ENCODE measurements at regions not wholly inside any gene's neighbourhood (a gene's known extent, or its start where the extent isn't known, plus 50 kb on each side); places are given as distances from the start of the nearest gene placed in this dataset.

DNA sequence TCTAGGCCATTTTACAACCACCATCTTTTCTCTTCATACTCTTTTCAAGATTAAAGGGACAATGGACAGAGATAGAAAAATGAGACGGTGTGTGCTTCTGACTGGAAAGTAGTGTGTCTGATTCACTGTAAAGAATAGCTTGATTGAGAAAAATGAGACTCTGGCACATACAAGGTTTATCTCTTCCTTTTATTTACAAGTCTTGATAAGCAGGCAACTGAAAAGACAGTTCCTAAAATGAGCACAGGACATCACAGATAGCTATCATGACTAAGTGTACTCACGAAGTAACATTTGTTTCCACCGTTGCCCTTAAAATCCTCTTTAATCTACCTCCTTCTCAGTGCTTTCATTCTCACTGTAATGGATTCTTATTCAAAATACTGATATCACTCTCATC lies 383.0 kb downstream of the TBC1D32 start:
- Histone ChIP-seq H3K27ac (no peak overlapping the region), H3K4me3 (no peak overlapping the region)
- TF ChIP-seq, protein P1, sequence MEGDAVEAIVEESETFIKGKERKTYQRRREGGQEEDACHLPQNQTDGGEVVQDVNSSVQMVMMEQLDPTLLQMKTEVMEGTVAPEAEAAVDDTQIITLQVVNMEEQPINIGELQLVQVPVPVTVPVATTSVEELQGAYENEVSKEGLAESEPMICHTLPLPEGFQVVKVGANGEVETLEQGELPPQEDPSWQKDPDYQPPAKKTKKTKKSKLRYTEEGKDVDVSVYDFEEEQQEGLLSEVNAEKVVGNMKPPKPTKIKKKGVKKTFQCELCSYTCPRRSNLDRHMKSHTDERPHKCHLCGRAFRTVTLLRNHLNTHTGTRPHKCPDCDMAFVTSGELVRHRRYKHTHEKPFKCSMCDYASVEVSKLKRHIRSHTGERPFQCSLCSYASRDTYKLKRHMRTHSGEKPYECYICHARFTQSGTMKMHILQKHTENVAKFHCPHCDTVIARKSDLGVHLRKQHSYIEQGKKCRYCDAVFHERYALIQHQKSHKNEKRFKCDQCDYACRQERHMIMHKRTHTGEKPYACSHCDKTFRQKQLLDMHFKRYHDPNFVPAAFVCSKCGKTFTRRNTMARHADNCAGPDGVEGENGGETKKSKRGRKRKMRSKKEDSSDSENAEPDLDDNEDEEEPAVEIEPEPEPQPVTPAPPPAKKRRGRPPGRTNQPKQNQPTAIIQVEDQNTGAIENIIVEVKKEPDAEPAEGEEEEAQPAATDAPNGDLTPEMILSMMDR (IDR thresholded peaks at IDR 0.05), result no peak
- no peak for DNase-seq (ENCODE audit: low spot score)

DNA sequence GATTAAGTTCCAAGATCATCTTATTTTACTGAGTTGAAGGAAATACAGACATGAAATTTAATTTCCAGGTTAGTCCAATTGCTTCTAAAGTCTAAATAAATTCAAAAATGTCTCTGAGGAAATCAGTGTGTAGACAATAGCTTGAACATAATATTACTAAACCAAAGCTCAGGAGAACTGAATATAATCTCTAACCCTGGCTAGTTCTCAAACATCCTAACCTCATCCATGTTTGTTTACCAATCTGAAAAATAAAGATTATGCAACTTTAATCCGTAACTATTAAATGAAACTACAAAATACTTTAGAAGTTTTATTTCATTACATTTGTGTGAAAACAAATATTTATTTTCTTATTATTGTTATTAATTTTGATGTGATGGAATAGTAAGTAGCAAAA lies 387.2 kb downstream of the TBC1D32 start:
- no peak for DNase-seq (ENCODE audit: low spot score)
- H3K4me3 ChIP-seq, result no peak overlapping the region
- no peak overlapping the region for H3K27ac ChIP-seq
- TF ChIP-seq, protein P1 (IDR thresholded peaks at IDR 0.05), result no peak

DNA sequence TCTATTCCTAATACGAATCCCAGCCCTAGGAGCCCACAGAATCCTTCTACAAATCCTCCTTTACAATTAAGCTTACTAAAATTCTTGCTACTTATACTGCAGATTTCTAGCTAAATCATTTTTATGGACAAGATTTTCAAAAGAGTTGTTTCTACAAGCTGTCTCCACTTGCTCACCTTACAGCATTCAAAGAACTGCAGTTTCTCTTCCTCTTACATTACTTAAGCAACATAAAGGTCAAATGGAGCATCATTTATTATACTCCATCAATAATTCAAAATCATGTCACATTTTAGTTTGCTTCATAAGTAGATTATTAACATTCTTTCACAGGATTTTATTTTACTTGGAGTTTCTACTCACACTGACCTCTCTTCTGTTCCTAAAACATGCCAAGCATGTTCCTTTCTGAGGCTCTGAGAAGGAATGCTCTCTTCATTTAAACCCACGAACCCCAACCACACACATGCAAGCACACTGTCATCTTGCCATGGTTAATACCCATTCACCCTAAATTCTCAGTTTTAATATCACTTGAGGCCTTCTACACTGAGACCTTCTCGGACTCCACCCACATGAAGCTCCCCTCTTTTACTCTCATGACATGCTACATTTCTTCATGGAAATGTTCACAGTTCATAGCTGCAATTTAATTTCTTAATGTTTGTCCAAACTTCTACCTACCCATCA lies 388.2 kb downstream of the TBC1D32 start:
- no peak for DNase-seq (ENCODE audit: low spot score)
- Histone ChIP-seq H3K4me3 (no peak overlapping the region), H3K27ac (no peak overlapping the region)
- TF ChIP-seq, protein P1 (IDR thresholded peaks at IDR 0.05), result no peak

DNA sequence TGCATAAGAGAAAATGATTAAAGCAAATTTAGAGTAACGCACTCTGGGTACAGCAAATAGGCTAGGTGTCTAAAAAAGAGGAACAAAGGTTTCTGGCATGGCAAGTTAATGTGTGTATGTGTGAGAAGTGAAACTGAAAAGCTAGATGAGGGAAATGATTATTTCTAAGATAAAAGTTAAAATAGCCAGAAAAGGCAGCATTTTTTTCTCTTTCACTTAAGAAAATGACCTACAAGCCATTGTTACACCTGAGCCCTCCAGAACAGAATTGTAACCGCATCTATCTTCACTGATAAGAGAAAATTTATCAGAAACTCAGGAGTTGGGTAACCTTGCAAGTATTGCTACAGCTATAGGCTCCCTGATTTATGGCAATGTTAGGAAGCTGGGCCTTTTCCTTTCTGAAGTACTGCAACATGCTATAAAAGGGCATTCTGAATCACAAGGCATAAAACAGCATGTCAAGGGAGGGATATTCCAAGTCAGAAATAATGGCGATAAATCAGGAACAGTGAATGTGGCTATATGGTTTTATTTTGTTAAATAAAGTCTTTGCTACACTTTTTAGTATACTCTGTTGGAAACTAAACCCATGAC lies 395.3 kb downstream of the TBC1D32 start:
- TF ChIP-seq, protein P1 (IDR thresholded peaks at IDR 0.05), result no peak
- Histone ChIP-seq H3K27ac (no peak overlapping the region), H3K4me3 (no peak overlapping the region)
- no peak for DNase-seq (ENCODE audit: low spot score)

DNA sequence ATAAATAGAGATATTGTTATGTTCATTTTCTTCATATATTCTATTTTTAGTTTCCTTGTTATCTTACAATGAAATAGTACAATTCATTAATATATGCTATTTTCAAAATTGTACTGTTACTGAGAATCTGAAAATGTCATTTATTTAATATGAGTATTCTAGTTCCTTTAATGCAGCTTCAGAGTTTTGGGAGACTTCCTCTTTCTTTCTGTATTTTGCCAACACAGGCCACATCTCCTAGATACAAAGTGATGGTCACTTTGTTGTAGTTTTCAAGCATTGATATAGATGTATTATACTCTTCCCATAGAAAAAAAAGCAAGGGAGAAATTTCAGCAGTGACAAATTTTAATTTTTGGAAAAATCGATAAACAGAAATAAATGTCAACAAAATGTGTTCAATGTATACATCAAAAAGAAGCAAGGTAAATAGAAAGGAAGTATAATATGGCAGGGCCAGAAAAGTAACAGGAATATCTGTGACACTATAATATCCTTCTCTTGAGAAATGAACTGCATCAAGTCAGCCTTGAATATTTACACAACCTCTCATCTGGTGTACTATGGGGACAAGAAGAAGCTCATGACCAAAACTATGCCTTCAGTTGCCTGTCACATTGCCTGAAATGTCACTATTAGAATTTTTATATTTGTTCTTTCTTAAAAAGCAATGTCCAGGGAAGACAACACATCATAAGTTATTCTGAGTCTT lies 396.0 kb downstream of the TBC1D32 start:
- TF ChIP-seq, protein P1 (IDR thresholded peaks at IDR 0.05), result no peak
- no peak overlapping the region for H3K27ac ChIP-seq
- no peak overlapping the region for H3K4me3 ChIP-seq
- DNase-seq (ENCODE audit: low spot score), result no peak

DNA sequence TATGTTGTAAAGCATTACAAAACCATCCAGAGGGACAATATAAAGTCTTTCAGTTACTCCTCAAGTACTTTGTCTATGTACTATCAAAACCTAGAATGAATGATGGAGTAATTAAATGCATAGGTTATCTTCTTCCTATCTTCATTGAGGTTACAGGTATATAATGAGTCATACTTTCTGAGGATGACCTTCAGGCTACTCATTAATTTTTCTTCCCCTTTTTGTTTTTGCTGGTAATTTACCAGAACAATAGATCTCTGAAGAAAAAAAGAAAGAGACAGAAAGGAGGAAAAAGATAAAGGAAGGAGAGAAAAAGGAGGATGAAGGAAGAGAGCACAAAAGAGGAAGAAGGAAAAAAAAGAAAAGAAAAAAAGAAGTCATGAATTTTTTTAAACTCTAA lies 398.4 kb downstream of the TBC1D32 start:
- DNase-seq (ENCODE audit: low spot score), result no peak
- Histone ChIP-seq H3K4me3 (no peak overlapping the region), H3K27ac (no peak overlapping the region)
- TF ChIP-seq, protein P1 (IDR thresholded peaks at IDR 0.05), result no peak
